ENCODE measurements at regions not wholly inside any gene's neighbourhood (a gene's known extent, or its start where the extent isn't known, plus 50 kb on each side); places are given as distances from the start of the nearest gene placed in this dataset.

DNA sequence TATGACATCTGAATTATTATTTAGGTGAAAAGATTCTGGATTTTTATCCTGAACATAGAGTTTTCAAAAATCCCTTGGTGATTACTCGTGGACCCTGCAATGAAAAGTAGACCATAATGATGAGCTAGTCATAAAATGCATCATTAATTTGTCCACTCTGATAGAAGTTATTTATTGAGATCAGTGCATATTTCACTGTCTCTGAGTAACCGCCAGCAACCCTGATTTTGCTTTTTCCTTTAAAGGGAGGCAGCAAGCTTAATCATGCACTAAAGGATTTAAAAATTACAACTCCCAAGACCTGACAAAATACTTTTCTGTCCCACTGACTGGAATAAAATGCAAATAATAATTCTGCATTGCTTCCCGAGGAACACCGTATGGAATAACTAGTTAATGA lies 259.6 kb upstream of the DPPA4 start:
- Histone ChIP-seq H3K27ac (no peak overlapping the region), H3K9me3 (no peaks in the 10 kb centered on the region), H3K36me3 (no peaks in the 10 kb centered on the region), H3K27me3 (no peaks in the 10 kb centered on the region), H3K4me1 (no peaks in the 10 kb centered on the region), H3K4me3 (no peak overlapping the region)
- DNase-seq = no peak
- no peak for ATAC-seq
- intact Hi-C loops (cut with DNase I) = no loop called here
- TF ChIP-seq, protein P1, sequence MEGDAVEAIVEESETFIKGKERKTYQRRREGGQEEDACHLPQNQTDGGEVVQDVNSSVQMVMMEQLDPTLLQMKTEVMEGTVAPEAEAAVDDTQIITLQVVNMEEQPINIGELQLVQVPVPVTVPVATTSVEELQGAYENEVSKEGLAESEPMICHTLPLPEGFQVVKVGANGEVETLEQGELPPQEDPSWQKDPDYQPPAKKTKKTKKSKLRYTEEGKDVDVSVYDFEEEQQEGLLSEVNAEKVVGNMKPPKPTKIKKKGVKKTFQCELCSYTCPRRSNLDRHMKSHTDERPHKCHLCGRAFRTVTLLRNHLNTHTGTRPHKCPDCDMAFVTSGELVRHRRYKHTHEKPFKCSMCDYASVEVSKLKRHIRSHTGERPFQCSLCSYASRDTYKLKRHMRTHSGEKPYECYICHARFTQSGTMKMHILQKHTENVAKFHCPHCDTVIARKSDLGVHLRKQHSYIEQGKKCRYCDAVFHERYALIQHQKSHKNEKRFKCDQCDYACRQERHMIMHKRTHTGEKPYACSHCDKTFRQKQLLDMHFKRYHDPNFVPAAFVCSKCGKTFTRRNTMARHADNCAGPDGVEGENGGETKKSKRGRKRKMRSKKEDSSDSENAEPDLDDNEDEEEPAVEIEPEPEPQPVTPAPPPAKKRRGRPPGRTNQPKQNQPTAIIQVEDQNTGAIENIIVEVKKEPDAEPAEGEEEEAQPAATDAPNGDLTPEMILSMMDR (IDR thresholded peaks at IDR 0.05) = no peak
- WGBS, 2 donors = 52 to 59% methylated on average over 4 of the region's 4 CpGs
- FAIRE-seq = no peak

DNA sequence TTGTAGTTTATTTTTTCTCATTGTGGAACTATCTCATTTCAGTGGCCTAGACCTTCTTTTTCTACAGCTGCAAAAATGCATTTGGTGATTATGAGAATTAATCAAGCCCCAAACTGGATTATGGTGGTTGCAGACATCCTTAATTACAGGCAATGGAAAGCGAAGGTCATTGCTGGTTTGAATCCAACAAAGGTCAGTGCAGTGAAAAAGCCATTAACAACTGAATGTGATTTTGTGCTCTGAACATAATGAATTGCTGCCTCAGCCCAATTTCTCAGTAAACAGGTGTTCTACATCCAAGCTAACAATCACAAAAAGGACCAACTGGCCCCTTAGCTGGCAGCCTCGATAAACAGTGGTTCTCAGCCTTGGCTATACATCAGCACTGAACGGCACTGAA lies 260.1 kb upstream of the DPPA4 start:
- Histone ChIP-seq H3K4me1 (no peaks in the 10 kb centered on the region), H3K36me3 (no peaks in the 10 kb centered on the region), H3K27me3 (no peaks in the 10 kb centered on the region), H3K4me3 (no peak overlapping the region), H3K9me3 (no peaks in the 10 kb centered on the region), H3K27ac (no peak overlapping the region)
- intact Hi-C loops (cut with DNase I) = no loop called here
- TF ChIP-seq, protein P1 (IDR thresholded peaks at IDR 0.05) = no peak
- ATAC-seq (peak in 1 of 4 donors; percentile 28), FAIRE-seq (no peak), DNase-seq (no peak)
- 42 to 51% methylated on average over 3 of the region's 3 CpGs for WGBS, 2 donors

DNA sequence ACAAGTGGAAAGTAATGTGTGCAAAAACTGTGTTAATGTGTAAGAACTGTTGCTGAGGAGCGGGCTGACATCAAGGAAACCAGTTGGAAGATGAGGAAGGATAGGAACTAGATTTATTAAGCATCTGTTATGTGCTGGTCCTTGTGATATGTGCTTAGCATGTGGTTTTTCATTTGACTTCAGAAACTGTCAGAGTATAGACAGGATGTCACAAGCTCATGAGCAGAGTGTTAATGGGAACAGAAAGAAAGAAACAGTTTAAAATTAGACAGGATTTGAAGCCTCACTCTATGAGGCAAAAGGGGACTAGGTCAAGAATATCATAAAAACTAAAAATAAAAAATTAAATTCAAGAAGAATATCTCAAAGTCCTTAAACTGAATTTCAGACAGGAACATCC lies 270.6 kb upstream of the DPPA4 start:
- H3K36me3 ChIP-seq = no peaks in the 10 kb centered on the region
- WGBS, 2 donors = 82 to 83% methylated on average over 1 of the region's 1 CpG
- no peaks in the 10 kb centered on the region for H3K4me1 ChIP-seq
- no peak overlapping the region for H3K27ac ChIP-seq
- no peak for DNase-seq
- FAIRE-seq = no peak
- H3K9me3 ChIP-seq = no peaks in the 10 kb centered on the region
- H3K4me3 ChIP-seq = no peak overlapping the region
- H3K27me3 ChIP-seq = no peaks in the 10 kb centered on the region
- TF ChIP-seq, protein P1 (IDR thresholded peaks at IDR 0.05) = no peak
- no peak for ATAC-seq
- intact Hi-C loops (cut with DNase I) = no loop called here

GRCh38 chr3:109608574-109608973 lies 271.2 kb upstream of the DPPA4 start:
- Histone ChIP-seq H3K36me3 (no peaks in the 10 kb centered on the region), H3K4me3 (no peak overlapping the region), H3K27me3 (no peaks in the 10 kb centered on the region), H3K4me1 (no peaks in the 10 kb centered on the region), H3K27ac (no peak overlapping the region), H3K9me3 (no peaks in the 10 kb centered on the region)
- FAIRE-seq (no peak), DNase-seq (no peak), ATAC-seq (no peak)
- 61 to 72% methylated on average over 9 of the region's 9 CpGs for WGBS, 2 donors
- intact Hi-C loops (cut with DNase I) = no loop called here
- TF ChIP-seq, protein P1 (IDR thresholded peaks at IDR 0.05) = no peak

DNA sequence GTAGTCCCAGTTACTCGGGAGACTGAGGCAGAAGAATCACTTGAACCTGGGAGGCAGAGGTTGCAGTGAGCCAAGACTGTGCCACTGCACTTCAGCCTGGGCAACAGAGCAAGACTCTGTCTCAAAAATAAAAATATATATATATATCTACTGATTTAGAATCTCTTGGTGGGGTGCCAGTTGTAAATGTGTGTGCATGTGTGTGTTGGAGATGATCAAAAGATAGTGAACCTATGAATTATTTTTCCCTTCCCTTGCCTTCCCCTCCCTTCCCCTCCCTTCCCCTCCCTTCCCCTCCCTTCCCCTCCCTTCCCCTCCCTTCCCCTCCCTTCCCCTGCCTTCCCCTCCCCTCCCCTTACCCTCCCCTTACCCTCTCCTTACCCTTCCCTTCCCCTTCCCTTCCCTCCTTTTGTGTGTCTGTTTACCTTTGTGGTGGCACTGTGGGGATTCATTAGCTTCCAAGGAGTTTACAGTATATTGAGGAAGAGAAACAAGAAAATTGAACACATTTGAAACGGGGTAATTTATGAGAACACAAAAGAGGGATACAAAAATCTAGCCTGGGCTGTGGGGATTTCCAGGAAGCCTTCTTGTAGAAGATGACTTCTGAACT lies 281.5 kb upstream of the DPPA4 start:
- ATAC-seq = no peak
- no peak overlapping the region for H3K4me3 ChIP-seq
- H3K36me3 ChIP-seq = no peaks in the 10 kb centered on the region
- WGBS, 2 donors = 46 to 55% methylated on average over 2 of the region's 2 CpGs
- intact Hi-C loops (cut with DNase I) = no loop called here
- H3K4me1 ChIP-seq = no peaks in the 10 kb centered on the region
- no peak for DNase-seq
- no peaks in the 10 kb centered on the region for H3K9me3 ChIP-seq
- TF ChIP-seq, protein P1 (IDR thresholded peaks at IDR 0.05) = no peak
- FAIRE-seq = no peak
- no peaks in the 10 kb centered on the region for H3K27me3 ChIP-seq
- no peak overlapping the region for H3K27ac ChIP-seq

All from pancreas (tissue), 10 donors.